AML-193 (cell line): ENCODE measurements at regions not wholly inside any gene's neighbourhood (a gene's known extent, or its start where the extent isn't known, plus 50 kb on each side); places are given as distances from the start of the nearest gene placed in this dataset.

ENCODE experiments used
- DNase-seq, 2 experiments: peaks; one replicate each; lab custom pipeline; 2025; lab: John Stamatoyannopoulos, UW

- no peak for DNase-seq
Measured at GRCh38 chr12:115355301-115355700, 671.3 kb upstream of the TBX3 start.

- DNase-seq: no peak
Measured at GRCh38 chr12:115354007-115354890, 670.3 kb upstream of the TBX3 start.

DNA sequence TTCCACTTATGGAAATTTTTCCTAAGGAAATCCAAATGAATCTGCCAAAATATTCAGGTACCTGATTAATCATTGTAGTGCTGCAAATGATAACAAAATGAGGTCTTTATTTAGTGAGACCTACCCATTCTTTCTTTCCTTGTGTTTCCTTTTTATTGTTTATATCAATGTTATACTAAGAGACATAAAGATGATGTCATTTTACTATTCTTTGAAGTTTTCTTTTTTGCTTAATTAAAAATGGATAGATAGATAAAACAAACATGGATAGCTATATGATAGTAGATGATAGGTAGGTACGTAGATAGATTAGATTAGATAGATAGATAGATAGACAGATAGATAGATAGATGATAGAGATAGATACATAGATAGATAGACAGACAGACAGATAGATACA, 669.5 kb upstream of the TBX3 start:
- no peak for DNase-seq

- no peak for DNase-seq
Measured at GRCh38 chr12:115351514-115352077, 667.6 kb upstream of the TBX3 start.

DNA sequence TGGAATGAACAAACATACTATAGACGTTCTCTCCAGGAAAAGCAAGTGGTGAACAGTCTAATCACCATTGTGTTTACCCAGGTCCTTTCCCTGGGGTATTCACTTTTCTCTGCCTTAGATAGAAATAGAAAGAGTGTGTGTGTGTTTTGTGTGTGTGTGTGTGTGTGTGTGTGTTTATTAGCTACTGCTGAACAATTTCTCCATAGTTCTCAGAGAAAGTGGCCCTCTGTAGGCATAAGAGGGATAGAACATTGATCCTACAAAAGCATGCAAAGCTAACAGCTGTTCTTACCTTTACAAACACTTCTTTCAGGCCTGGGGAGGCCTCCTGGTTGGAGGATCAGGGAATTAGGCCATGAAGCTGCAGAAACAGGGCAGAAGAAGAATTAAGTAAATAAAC, 665.7 kb upstream of the TBX3 start:
- DNase-seq: no peak

- DNase-seq: no peak
Measured at GRCh38 chr12:115348301-115348700, 664.3 kb upstream of the TBX3 start.

GRCh38 chr12:115343601-115344000, 659.6 kb upstream of the TBX3 start:
- DNase-seq: no peak

DNA sequence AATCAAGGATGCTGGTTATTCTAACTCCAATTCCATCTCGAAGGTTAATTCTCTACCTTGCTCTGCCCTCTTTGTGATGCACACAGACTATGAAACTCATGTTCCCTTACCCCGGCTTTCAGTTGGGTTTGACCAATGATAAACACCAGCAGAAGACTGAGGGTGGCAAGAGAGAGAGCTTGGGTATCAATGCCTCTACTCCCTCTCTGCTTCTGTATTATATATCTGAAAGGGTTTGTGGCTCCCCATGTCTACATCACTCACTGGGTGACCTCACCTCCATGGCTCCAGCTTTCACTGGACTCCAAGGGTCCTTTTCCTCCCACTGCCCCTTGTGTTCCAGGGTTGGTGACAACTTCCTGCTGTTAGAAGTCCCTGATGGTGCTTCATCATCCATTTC, 659.0 kb upstream of the TBX3 start:
- DNase-seq: no peak

DNA sequence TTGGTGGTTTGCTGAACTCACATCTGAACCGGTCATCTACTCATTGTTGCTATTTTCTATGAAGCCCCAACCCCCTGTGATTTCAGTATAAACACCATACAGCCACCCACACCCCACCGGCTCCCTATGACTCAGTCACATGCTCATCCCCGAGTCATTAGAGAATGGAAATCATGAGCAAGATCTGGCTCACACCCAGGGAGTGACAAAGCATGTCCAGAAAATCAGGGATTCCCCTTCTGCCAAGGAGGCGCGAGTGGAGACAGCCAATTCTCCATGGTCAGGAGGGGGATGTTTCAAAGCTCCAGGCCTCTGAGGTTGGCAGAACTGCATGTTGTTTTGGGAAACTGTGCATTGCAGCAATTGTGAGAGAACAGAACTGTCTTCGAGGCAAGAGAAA, 657.5 kb upstream of the TBX3 start:
- no peak for DNase-seq

- DNase-seq: no peak
Measured at GRCh38 chr12:115338566-115339294, 654.8 kb upstream of the TBX3 start.

- no peak for DNase-seq
Measured at GRCh38 chr12:115337693-115338543, 653.9 kb upstream of the TBX3 start.

- no peak for DNase-seq
Measured at GRCh38 chr12:115336506-115336905, 652.5 kb upstream of the TBX3 start.

GRCh38 chr12:115335594-115335993, 651.6 kb upstream of the TBX3 start:
- no peak for DNase-seq

DNA sequence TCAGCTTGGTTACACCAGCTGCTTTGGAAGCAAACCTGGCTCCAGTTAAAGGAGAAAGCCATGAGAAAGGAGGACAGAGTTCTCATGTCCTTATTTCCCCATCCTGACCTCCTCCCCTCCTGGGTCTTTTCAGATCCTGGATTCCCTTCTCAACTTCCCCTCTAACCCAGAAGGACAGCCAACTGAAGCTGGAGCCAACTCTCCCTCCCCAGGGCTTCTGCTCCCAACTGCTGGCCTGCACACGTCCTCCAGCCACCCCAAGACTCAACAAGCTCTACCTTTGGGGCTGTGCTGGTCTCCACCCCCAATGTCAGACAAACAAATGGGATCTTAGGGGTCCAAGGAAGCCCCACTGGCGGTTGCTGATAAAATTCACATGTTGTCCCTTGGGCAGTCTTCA, 651.1 kb upstream of the TBX3 start:
- no peak for DNase-seq

GRCh38 chr12:115332945-115333344, 649.0 kb upstream of the TBX3 start:
- no peak for DNase-seq

DNA sequence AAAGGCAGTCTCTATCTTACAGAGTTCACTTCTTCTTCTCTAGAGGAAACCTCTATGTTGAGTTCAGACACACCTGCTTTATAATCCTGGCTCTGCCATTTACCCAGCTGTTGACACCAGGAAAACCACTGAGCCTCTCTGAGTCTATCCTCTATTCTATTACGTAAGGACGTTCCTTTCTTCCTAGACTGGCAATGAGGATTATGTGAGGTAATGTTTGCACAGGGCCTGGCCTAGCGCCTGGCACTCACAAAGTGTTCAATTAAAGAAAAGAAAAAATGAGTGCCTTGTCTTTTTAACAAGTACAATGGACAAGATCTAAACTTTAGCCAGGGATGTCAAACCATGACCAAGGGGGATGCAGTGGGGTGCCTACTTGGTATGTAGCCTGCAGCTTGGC, 641.9 kb upstream of the TBX3 start:
- DNase-seq: no peak

GRCh38 chr12:115324949-115325593, 641.1 kb upstream of the TBX3 start:
- no peak for DNase-seq

- DNase-seq: no peak
Measured at GRCh38 chr12:115323223-115323905, 639.4 kb upstream of the TBX3 start.

GRCh38 chr12:115322275-115322674, 638.3 kb upstream of the TBX3 start:
- no peak for DNase-seq

DNA sequence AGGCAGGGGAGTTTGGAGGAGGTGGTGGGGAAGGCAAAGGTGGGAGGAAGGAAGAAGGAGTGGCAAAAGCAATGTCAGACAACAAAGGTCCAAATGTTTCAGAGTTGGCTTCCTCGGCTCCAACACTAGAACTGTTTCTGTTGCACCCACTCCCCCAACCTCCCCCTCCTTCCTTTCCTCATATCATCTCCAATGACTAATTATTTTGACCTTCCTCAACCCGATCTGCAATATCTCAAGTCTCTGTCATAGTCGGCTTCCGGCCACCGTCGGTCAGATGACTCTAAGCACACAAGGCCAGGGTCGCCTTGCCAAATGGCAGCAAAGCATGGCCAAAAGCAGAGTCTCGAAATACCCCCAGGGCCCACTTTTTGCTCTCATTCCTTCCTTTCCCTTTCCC, 637.0 kb upstream of the TBX3 start:
- DNase-seq: no peak

GRCh38 chr12:115320451-115320850, 636.5 kb upstream of the TBX3 start:
- DNase-seq: no peak
